Esophagus squamous epithelium (tissue), 5 donors: ENCODE measurements at regions not wholly inside any gene's neighbourhood (a gene's known extent, or its start where the extent isn't known, plus 50 kb on each side); places are given as distances from the start of the nearest gene placed in this dataset.

Source experiments
- DNase-seq: peaks from one replicate; lab custom pipeline; 2025; lab: John Stamatoyannopoulos, UW
- H3K27ac ChIP-seq, 4 donors: fragments of 200-600 bp; sonication (generic); one replicate each; pipeline ENCODE4 v1.5.1; 2016 to 2019; ENCODE audit warnings: mild to moderate bottlenecking in 1 of 4
- H3K27me3 ChIP-seq, 4 donors: fragments of 200-600 bp; sonication (generic); 1 replicate in 3 of 4; 2 replicates in 1 of 4; pipeline versions ENCODE4 v1.5.1 to v1.6.0; 2017 to 2021; ENCODE audit warnings: antibody characterized with exemption in 1 of 4
- H3K36me3 ChIP-seq, 3 donors: fragments of 200-600 bp; sonication (generic); one replicate each; pipeline ENCODE4 v1.5.1; 2016 to 2019
- H3K4me1 ChIP-seq, 3 donors: fragments of 200-600 bp; sonication (generic); one replicate each; pipeline ENCODE4 v1.5.1; 2017 to 2019
- H3K4me3 ChIP-seq, 4 donors: fragments of 200-600 bp; sonication (generic); 1 replicate in 3 of 4; 2 replicates in 1 of 4; pipeline ENCODE4 v1.5.1; 2016 to 2019; ENCODE audit warnings: mild to moderate bottlenecking in 2 of 4, moderate library complexity in 1 of 4
- H3K9me3 ChIP-seq, 3 donors: fragments of 200-600 bp; sonication (generic); one replicate each; pipeline ENCODE4 v1.5.1; 2016 to 2019
- CTCF ChIP-seq, 6 experiments: fragments of 450-650 bp in 4 of 6; fragments of 200-600 bp in 2 of 6; sonication (generic) in 2 of 6; IDR thresholded peaks; one replicate each; pipeline ENCODE4 v1.5.1; 2016 to 2019; ENCODE audit warnings: antibody characterized with exemption in 6 of 6, mild to moderate bottlenecking in 4 of 6, moderate library complexity in 4 of 6
- POLR2A ChIP-seq, 4 donors: fragments of 450-650 bp; IDR thresholded peaks; one replicate each; pipeline ENCODE4 v1.6.1; 2017; ENCODE audit warnings: antibody characterized with exemption in 4 of 4, mild to moderate bottlenecking in 4 of 4, moderate library complexity in 3 of 4
- whole genome bisulfite sequencing, 2 donors: methylation state at CpG; one replicate each; pipeline ENCODE4 v1.1.5; 2018; 5-methylcytosine and 5-hydroxymethylcytosine counted together
- intact Hi-C: fragments of 100-400 bp; cut with DNase I; formaldehyde crosslinking; loops from one replicate; pipeline ENCODE4 v1.15.0; 2022
- donor health status: DM: yes; HTN: yes; CAD: no.

GRCh38 chr1:193340331-193340730, 153.9 kb upstream of the B3GALT2 start:
- Histone ChIP-seq H3K36me3 (no peaks in the 10 kb centered on the region), H3K4me1 (no peaks in the 10 kb centered on the region), H3K27me3 (no peaks in the 10 kb centered on the region), H3K4me3 (no peak overlapping the region), H3K27ac (peak overlapping the region in 2 of 4 donors; percentile 65 to 68), H3K9me3 (no peaks in the 10 kb centered on the region)
- no peak for DNase-seq
- intact Hi-C loops = no loop called here
- TF ChIP-seq POLR2A (IDR thresholded peaks at IDR 0.05) (no peak), CTCF (IDR thresholded peaks at IDR 0.05) (no peak)

GRCh38 chr1:193339401-193339800, 153.0 kb upstream of the B3GALT2 start:
- no peaks in the 10 kb centered on the region for H3K9me3 ChIP-seq
- 74 to 87% methylated on average over 4 of the region's 4 CpGs for WGBS, 2 donors
- no peaks in the 10 kb centered on the region for H3K4me1 ChIP-seq
- no peak overlapping the region for H3K4me3 ChIP-seq
- no peaks in the 10 kb centered on the region for H3K27me3 ChIP-seq
- no peak for DNase-seq
- no peak overlapping the region for H3K27ac ChIP-seq
- TF ChIP-seq POLR2A (IDR thresholded peaks at IDR 0.05) (no peak), CTCF (IDR thresholded peaks at IDR 0.05) (no peak)
- intact Hi-C loops = no loop called here
- no peaks in the 10 kb centered on the region for H3K36me3 ChIP-seq

- Histone ChIP-seq H3K4me1 (no peaks in the 10 kb centered on the region), H3K27ac (no peak overlapping the region)
- intact Hi-C loops = no loop called here
Measured at GRCh38 chr1:193338194-193338593, 151.8 kb upstream of the B3GALT2 start.

GRCh38 chr1:193335806-193336428, 149.5 kb upstream of the B3GALT2 start:
- H3K36me3 ChIP-seq = no peaks in the 10 kb centered on the region
- DNase-seq = no peak
- no peak overlapping the region for H3K27ac ChIP-seq
- no peaks in the 10 kb centered on the region for H3K27me3 ChIP-seq
- 24 to 31% methylated on average over 1 of the region's 1 CpG for WGBS, 2 donors
- intact Hi-C loops = no loop called here
- H3K4me3 ChIP-seq = no peak overlapping the region
- peaks cover 0 to 12% (median 0%) of the 10 kb centered on the region in 3 donors for H3K9me3 ChIP-seq
- no peaks in the 10 kb centered on the region for H3K4me1 ChIP-seq
- TF ChIP-seq CTCF (IDR thresholded peaks at IDR 0.05) (no peak), POLR2A (IDR thresholded peaks at IDR 0.05) (no peak)

More at GRCh38 chr1:193338194-193338593, 151.8 kb upstream of the B3GALT2 start:
- H3K27me3 ChIP-seq = no peaks in the 10 kb centered on the region
- H3K36me3 ChIP-seq = no peaks in the 10 kb centered on the region
- H3K9me3 ChIP-seq = peaks cover 0 to 6% (median 0%) of the 10 kb centered on the region in 3 donors
- TF ChIP-seq CTCF (IDR thresholded peaks at IDR 0.05) (no peak), POLR2A (IDR thresholded peaks at IDR 0.05) (no peak)
- H3K4me3 ChIP-seq = no peak overlapping the region
- no peak for DNase-seq
- WGBS, 2 donors = 60 to 67% methylated on average over 2 of the region's 2 CpGs

GRCh38 chr1:193333166-193333565, 146.8 kb upstream of the B3GALT2 start:
- H3K4me1 ChIP-seq = no peaks in the 10 kb centered on the region
- H3K27me3 ChIP-seq = no peaks in the 10 kb centered on the region
- no peak for DNase-seq
- H3K4me3 ChIP-seq = no peak overlapping the region
- H3K36me3 ChIP-seq = no peaks in the 10 kb centered on the region
- TF ChIP-seq CTCF (IDR thresholded peaks at IDR 0.05) (no peak), POLR2A (IDR thresholded peaks at IDR 0.05) (no peak)
- H3K9me3 ChIP-seq = peaks cover 0 to 12% (median 0%) of the 10 kb centered on the region in 3 donors
- WGBS, 2 donors = 75 to 89% methylated on average over 3 of the region's 3 CpGs
- no peak overlapping the region for H3K27ac ChIP-seq
- intact Hi-C loops = no loop called here
